NB4 (cell line): ENCODE measurements at regions not wholly inside any gene's neighbourhood (a gene's known extent, or its start where the extent isn't known, plus 50 kb on each side); places are given as distances from the start of the nearest gene placed in this dataset.

Experiments used
- MYC ChIP-seq: IDR thresholded peaks from 2 replicates; pipeline ENCODE4 v1.6.1; 2011; ENCODE audit warnings: low read depth, low read length
- POLR2A ChIP-seq: IDR thresholded peaks from 2 replicates; pipeline ENCODE4 v1.6.1; 2011; ENCODE audit warnings: mild to moderate bottlenecking; ENCODE audit not compliant: insufficient read length; ENCODE audit errors: extremely low read depth
- TF ChIP-seq, protein P1 (sequence below): IDR thresholded peaks from one replicate; pipeline ENCODE4 v1.5.1; 2012; ENCODE audit warnings: low read depth, low read length
- TF ChIP-seq, protein P2 (sequence below): IDR thresholded peaks from 2 replicates; pipeline ENCODE4 v1.6.1; 2011; ENCODE audit warnings: low read depth, low read length

DNA sequence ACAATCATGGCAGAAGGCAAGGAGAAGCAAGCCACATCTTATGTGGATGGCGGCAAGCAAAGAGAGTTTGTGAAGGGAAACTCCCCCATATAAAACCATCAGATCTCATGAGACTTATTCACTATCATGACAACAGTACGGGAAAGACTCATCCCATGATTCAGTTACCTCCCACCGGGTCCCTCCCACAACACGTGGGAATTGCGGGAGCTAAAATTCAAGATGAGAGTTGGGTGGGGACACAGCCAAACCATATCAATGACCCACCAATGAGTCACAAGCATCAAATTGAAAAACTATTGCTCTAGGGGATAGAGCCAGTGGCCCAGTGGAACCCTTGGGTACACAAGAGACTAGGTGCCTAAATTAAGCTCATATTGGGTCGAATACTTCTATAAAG, 157.4 kb downstream of the FBXO15 start:
- TF ChIP-seq, protein P1, sequence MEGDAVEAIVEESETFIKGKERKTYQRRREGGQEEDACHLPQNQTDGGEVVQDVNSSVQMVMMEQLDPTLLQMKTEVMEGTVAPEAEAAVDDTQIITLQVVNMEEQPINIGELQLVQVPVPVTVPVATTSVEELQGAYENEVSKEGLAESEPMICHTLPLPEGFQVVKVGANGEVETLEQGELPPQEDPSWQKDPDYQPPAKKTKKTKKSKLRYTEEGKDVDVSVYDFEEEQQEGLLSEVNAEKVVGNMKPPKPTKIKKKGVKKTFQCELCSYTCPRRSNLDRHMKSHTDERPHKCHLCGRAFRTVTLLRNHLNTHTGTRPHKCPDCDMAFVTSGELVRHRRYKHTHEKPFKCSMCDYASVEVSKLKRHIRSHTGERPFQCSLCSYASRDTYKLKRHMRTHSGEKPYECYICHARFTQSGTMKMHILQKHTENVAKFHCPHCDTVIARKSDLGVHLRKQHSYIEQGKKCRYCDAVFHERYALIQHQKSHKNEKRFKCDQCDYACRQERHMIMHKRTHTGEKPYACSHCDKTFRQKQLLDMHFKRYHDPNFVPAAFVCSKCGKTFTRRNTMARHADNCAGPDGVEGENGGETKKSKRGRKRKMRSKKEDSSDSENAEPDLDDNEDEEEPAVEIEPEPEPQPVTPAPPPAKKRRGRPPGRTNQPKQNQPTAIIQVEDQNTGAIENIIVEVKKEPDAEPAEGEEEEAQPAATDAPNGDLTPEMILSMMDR, result no peak
- TF ChIP-seq POLR2A, result no peak
- TF ChIP-seq MYC, result no peak
- TF ChIP-seq, protein P2, sequence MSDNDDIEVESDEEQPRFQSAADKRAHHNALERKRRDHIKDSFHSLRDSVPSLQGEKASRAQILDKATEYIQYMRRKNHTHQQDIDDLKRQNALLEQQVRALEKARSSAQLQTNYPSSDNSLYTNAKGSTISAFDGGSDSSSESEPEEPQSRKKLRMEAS, result no peak
